Psoas muscle (tissue), 7 donors: ENCODE measurements at regions not wholly inside any gene's neighbourhood (a gene's known extent, or its start where the extent isn't known, plus 50 kb on each side); places are given as distances from the start of the nearest gene placed in this dataset.

Source experiments
- ATAC-seq, 4 donors: fragments of 200-7000 bp; cut with Tn5 transposase; one replicate each; pipeline ENCODE4 v1.9.1; 2020; ENCODE audit warnings: moderate library complexity in 3 of 4, mild to moderate bottlenecking in 2 of 4
- DNase-seq, 2 donors: peaks; one replicate each; pipeline ENCODE4 v3.0.0-alpha.2; 2020
- H3K27ac ChIP-seq: fragments of 200-600 bp; one replicate; pipeline ENCODE4 v1.8.0; 2022
- H3K27me3 ChIP-seq, 3 donors: fragments of 200-600 bp in 1 of 3; one replicate each; pipeline versions ENCODE4 v1.6.1 to v1.8.0; 2013 to 2022; ENCODE audit warnings: low read length in 2 of 3, mild to moderate bottlenecking in 2 of 3, moderate library complexity in 1 of 3; ENCODE audit not compliant: insufficient read depth in 3 of 3
- H3K36me3 ChIP-seq, 2 donors: fragments of 200-600 bp in 1 of 2; one replicate each; pipeline versions ENCODE4 v1.6.1 to v1.8.0; 2013 to 2022; ENCODE audit warnings: low read depth in 1 of 2, mild to moderate bottlenecking in 1 of 2, moderate library complexity in 1 of 2; ENCODE audit not compliant: insufficient read depth in 1 of 2
- H3K4me1 ChIP-seq: fragments of 200-600 bp; one replicate; pipeline ENCODE4 v1.8.0; 2022
- H3K4me3 ChIP-seq: fragments of 200-600 bp; one replicate; pipeline ENCODE4 v1.8.0; 2022; ENCODE audit warnings: mild to moderate bottlenecking
- H3K9me3 ChIP-seq: fragments of 200-600 bp; one replicate; pipeline ENCODE4 v1.8.0; 2022
- WGBS, 3 donors: extraction: QIAGEN DNeasy Blood & Tissue Kit; methylation state at CpG; one replicate each; pipeline versions ENCODE4 v1.1.6 to v1.1.7; 2013; 5-methylcytosine and 5-hydroxymethylcytosine counted together
- intact Hi-C, 2 donors: fragments of 100-400 bp; cut with DNase I; formaldehyde crosslinking; loops; one replicate each; pipeline versions ENCODE4 v1.11.0 to v1.14.2; 2022
- TF ChIP-seq, protein P1 (sequence below): fragments of 200-600 bp; IDR thresholded peaks from one replicate; pipeline ENCODE4 v1.8.0; 2022; ENCODE audit warnings: antibody characterized with exemption
- donor health status: healthy with polysubstance abuse.
- donor health status: DM: no; HTN: no; CAD: no; lungs with moderate emphysema.
- donor health status: Bipolar disorder and iron deficiency.
- donor health status: healthy.
- donor health status: DM: yes; HTN: yes; CAD: no.
- donor health status: DM: no; HTN: no; CAD: no.
- donor health status: DM: yes; HTN: yes; CAD: no.

- intact Hi-C loops: no loop called here
- no peak for ATAC-seq
These were observed 142.7 kb downstream of the PLPPR4 start for GRCh38 chr1:99407018-99407417.

DNA sequence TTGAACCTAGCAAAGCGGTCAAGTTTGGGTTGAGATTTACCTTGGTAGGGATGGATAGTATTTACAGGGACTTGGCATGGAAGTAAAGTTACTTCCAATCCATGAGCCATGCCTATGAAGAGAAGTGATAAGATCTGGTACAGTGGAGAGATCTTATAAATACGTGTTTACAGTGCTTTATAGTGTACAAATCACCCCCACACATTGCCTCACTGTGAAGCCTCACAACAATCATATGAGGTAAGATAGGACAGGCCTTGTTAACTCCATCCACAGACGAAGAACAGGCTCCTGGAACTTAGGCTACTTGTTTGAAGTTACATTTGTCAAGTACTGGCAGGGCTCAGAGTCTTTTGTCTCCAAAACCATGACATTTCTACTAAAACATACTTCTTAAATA is 159.8 kb downstream of the PLPPR4 start:
- no peaks in the 10 kb centered on the region for H3K36me3 ChIP-seq
- TF ChIP-seq, protein P1, sequence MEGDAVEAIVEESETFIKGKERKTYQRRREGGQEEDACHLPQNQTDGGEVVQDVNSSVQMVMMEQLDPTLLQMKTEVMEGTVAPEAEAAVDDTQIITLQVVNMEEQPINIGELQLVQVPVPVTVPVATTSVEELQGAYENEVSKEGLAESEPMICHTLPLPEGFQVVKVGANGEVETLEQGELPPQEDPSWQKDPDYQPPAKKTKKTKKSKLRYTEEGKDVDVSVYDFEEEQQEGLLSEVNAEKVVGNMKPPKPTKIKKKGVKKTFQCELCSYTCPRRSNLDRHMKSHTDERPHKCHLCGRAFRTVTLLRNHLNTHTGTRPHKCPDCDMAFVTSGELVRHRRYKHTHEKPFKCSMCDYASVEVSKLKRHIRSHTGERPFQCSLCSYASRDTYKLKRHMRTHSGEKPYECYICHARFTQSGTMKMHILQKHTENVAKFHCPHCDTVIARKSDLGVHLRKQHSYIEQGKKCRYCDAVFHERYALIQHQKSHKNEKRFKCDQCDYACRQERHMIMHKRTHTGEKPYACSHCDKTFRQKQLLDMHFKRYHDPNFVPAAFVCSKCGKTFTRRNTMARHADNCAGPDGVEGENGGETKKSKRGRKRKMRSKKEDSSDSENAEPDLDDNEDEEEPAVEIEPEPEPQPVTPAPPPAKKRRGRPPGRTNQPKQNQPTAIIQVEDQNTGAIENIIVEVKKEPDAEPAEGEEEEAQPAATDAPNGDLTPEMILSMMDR: no peak
- no peaks in the 10 kb centered on the region for H3K4me1 ChIP-seq
- H3K27ac ChIP-seq: no peak overlapping the region
- ATAC-seq: no peak
- H3K27me3 ChIP-seq: no peaks in the 10 kb centered on the region
- H3K9me3 ChIP-seq: no peaks in the 10 kb centered on the region
- no peak overlapping the region for H3K4me3 ChIP-seq
- 83 to 84% (median 84%) methylated on average over 3 of the region's 3 CpGs for WGBS, 3 donors
- intact Hi-C loops: no loop called here
- DNase-seq: no peak

More at GRCh38 chr1:99407018-99407417, 142.7 kb downstream of the PLPPR4 start:
- TF ChIP-seq, protein P1: no peak
- H3K4me1 ChIP-seq: no peaks in the 10 kb centered on the region
- no peak overlapping the region for H3K27ac ChIP-seq
- DNase-seq: no peak
- no peaks in the 10 kb centered on the region for H3K27me3 ChIP-seq
- H3K36me3 ChIP-seq: no peaks in the 10 kb centered on the region
- H3K9me3 ChIP-seq: no peaks in the 10 kb centered on the region
- WGBS, 3 donors: 76 to 81% (median 80%) methylated on average over 3 of the region's 3 CpGs
- no peak overlapping the region for H3K4me3 ChIP-seq

DNA sequence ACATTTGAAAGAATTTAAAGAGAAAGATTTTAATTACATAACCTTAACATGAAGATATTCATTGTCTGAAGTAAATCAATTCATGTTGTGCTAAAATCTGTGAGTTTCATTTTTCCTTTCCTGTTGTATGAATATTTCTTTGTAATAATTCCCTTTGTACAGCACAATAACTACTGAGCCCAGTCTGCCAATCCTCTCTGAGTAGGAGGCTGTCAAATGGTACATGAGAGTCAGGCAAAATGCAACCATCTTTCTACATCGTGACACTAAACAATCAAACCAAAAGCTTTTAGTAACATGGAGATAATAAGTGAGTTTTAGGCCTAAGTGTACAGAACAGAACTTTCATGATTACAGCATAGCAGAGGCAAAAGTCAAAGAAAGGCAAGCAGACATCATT is 165.5 kb downstream of the PLPPR4 start:
- no peaks in the 10 kb centered on the region for H3K4me1 ChIP-seq
- 86 to 98% (median 87%) methylated on average over 1 of the region's 1 CpG for WGBS, 3 donors

GRCh38 chr1:99438656-99439230 is 174.5 kb downstream of the PLPPR4 start:
- no peaks in the 10 kb centered on the region for H3K27me3 ChIP-seq
- DNase-seq (no peak), ATAC-seq (no peak)
- no peaks in the 10 kb centered on the region for H3K4me1 ChIP-seq
- H3K9me3 ChIP-seq: no peaks in the 10 kb centered on the region
- intact Hi-C loops: no loop called here
- TF ChIP-seq, protein P1: no peak
- H3K4me3 ChIP-seq: no peak overlapping the region
- 88 to 92% (median 92%) methylated on average over 4 of the region's 4 CpGs for WGBS, 3 donors
- no peak overlapping the region for H3K27ac ChIP-seq
- H3K36me3 ChIP-seq: no peaks in the 10 kb centered on the region

More for the DNA sequence above, 165.5 kb downstream of the PLPPR4 start:
- H3K4me3 ChIP-seq: no peak overlapping the region
- no peaks in the 10 kb centered on the region for H3K27me3 ChIP-seq
- no peaks in the 10 kb centered on the region for H3K9me3 ChIP-seq
- DNase-seq: no peak
- no peak for ATAC-seq
- no peak overlapping the region for H3K27ac ChIP-seq
- intact Hi-C loops: no loop called here
- no peaks in the 10 kb centered on the region for H3K36me3 ChIP-seq
- TF ChIP-seq, protein P1: no peak

GRCh38 chr1:99439433-99440075 is 175.3 kb downstream of the PLPPR4 start:
- WGBS, 3 donors: 80 to 83% (median 82%) methylated on average over 3 of the region's 3 CpGs
- DNase-seq (no peak), ATAC-seq (no peak)
- H3K9me3 ChIP-seq: no peaks in the 10 kb centered on the region
- TF ChIP-seq, protein P1: no peak
- H3K4me3 ChIP-seq: no peak overlapping the region
- no peaks in the 10 kb centered on the region for H3K27me3 ChIP-seq
- no peak overlapping the region for H3K27ac ChIP-seq
- no peaks in the 10 kb centered on the region for H3K36me3 ChIP-seq
- intact Hi-C loops: no loop called here
- H3K4me1 ChIP-seq: no peaks in the 10 kb centered on the region
